Ramos (cell line): ENCODE measurements at regions not wholly inside any gene's neighbourhood (a gene's known extent, or its start where the extent isn't known, plus 50 kb on each side); places are given as distances from the start of the nearest gene placed in this dataset.

ENCODE experiments used
- in situ Hi-C: fragments of 300-500 bp; cut with MboI; formaldehyde crosslinking; loops from one replicate; pipeline ENCODE4 v1.14.3; 2022; ENCODE audit warnings: low sequenced_read_pairs; ENCODE audit not compliant: unreplicated experiment

DNA sequence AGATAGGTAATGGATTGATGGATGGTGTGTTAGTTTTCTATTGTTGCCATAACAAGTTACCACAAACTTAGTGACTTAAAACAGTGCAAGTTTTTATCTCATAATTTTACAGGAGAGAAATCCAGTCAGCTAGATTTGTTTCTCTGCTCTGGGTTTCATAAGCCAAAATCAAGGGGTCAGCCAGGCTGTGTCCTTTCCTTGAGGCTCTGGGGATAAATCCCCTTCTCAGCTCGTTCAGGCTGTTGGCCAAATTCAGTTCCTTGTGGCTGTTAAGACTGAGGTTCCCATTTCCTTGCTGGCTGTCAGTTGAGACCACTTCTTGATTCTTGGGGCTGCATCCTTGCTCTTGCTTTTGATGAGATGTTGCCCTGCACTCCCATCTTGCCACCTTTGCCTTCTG is 204.9 kb upstream of the CDH13 start:
- in situ Hi-C loops: no loop called here

DNA sequence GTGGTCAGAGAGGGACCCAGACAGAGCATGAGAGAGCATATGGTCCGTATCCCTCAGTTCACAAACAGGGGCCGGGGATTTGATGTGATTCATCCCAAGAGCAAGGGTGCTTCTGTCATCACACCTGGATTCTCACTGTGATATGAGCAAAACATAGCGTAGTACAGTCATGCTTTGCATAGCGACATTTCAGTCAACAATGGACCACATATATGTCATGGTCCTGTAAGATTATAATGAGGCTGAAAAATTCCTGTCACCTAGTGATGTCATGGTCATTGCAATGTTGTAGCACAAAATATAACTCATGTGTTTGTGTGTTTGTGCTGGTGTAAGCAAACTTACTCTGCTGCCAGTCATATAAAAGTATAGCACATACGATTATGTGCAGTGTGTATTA is 207.4 kb upstream of the CDH13 start:
- in situ Hi-C loops: no loop called here

DNA sequence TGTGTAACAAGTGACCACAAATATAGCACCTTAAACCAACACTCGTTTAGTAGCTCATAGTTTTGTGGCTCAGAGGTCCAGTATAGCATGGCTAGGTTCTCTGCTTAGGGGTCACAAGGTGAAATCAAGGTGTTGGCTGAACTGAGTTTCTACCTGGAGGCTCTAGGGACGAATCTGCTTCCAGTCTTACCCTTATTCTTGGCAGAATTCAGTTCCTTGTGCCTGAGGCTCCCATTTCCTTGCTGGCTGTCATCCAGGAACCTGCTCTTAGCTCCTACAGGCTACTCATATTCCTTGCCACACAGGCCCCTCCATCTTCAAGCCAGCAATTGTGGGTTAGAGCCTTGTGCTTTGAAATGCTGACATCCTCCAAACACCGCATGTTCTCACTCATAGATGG is 212.3 kb upstream of the CDH13 start:
- in situ Hi-C loops: no loop called here

DNA sequence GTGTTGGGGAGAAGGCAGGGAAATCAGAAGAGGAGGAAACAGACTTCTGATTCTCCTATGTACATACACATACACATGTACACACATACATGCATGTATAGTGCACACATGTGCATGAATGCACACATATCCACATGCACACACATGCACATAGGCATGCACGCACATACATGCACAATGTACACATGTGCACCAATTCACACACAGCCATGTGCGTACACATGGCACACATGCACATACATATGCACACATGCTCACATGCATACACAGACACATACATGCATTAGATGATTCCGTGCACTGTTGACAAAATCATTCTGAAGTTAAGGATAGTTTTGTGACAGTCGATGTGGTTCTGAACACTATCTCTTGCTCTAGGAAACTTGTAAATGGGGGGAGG is 214.0 kb upstream of the CDH13 start:
- in situ Hi-C loops: no loop called here

DNA sequence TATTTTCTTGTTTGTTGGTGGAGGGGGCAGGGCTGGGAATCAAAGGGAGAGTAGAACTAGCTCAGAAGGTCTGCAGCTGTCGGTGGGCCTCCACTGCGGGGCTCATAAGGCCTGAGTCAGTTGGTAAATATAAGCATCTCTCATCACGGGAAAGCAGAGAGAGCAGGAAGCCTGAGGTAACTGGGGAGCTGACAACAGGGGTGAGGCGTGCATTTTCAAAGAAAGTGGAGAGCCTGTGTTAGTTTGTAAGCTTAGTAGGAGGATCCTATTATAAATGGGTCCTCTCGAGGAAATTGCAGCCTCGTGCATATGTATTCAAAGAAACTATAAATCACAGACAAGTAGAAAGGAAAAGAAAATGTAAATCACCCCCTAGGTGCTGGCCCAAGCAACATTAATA is 221.0 kb upstream of the CDH13 start:
- in situ Hi-C loops: no loop called here

DNA sequence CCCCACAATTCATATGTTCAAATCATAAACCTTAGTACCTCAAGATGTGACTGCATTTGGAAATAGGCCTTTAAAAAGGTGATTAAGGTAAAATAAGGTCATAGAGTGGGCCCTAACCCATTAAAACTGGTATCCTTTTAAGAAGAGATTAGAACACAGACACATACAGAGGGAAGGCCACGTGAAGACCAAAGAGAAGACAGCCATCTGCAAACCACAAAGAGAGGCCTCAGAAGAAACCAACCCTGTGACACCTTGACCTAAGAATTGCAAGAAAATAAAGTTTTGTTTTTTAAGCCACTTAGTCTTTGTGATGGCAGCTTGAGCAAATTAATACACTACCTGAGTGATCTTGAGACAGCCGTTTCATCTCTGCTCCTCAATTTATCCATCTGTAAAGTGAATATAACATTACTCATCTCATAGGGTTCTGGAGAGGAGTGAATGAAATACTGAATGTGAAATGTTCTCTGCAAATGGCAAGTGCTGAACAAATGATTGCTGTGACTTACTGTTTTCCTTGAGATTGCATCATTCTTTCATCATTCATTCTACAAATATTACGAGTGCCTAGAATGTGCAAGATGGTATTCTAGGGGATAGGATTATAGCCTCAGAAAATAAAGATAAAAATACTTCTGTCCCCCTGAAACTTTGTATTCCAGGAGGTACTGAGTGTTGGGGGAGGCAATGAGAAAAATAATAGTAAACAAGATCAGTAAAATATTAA is 222.0 kb upstream of the CDH13 start:
- in situ Hi-C loops: no loop called here

DNA sequence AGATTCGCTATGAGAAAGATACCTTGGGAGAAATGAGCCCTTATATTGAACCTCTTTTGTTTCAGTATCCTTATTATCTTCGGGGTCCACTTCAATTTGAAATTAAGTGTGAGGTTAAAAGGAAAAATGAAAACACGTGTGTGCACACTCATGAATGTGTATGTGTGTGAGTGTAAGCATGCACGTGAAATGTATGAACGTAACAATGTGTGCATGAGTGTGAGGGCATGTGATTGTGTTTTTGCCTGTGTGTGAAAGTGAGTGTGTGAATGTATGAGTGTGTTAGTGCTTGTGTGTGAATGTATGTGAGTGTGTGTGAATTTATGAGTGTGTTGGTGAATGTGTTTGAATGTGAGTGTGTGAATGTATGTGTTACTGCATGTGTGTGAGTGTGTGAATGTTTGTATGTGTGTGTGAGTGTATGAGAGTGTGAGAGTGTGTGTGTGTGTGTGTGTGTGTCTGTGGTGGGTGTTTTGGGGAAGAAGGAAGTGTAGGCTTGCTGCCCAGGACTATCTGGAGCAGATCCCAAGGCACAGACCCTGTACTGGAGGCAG is 224.0 kb upstream of the CDH13 start:
- in situ Hi-C loops: no loop called here

DNA sequence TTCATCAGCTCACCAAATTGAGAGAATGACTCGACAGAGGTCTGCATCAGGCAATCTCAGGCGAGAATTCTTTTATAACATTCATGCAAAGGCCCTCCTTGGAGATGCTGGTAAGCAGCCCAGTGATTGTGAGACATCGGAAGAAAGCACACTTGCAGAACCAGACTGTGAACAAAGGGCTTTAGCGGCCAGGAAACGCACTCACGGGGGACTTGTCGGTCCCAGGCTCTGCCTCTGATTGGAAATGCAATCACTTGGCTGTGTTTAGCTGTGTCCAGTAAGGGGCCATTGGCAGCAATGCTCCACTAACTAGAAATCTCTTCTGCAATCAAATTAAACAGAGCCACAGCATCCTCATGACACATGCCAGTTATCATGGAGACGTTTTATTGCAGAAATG is 226.7 kb upstream of the CDH13 start:
- in situ Hi-C loops: no loop called here

DNA sequence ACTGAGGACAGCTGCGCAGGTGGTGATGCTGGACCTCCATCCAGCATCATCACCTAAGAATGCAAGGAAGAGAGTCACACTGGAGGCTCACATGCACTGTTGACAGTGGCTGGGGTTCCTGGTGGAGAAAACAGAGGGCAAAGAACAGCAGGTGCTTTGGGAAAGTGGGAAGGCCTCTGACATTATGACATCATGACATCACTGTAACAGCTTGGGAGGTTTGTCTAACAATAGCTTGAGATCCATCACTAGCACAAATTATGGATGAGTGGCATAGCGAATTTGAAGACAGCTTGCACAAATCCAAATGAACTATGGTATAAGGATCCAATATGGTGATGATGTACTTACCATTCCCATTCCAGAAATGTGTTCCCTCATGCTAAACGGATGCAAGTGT is 226.5 kb upstream of the MPHOSPH6 start:
- in situ Hi-C loops: no loop called here

DNA sequence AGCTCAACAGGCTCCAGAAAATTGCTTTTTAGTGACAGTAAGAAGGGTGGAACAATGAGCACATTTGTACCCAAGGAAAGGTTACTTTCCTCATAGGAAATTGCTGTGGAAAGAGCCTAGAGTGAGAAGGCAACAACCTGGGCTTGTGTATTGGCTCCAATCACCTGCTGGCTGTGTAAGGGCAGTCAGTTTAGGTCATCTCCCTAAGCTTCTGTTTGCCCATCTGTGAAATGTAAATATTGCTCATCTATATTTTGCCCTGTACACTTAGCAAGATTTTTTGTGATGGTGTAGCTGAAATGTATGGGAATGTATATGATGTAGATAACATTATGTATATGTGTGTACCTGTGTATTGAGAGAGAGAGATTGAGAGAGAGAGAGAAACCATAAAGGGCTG is 225.2 kb upstream of the MPHOSPH6 start:
- in situ Hi-C loops: no loop called here

DNA sequence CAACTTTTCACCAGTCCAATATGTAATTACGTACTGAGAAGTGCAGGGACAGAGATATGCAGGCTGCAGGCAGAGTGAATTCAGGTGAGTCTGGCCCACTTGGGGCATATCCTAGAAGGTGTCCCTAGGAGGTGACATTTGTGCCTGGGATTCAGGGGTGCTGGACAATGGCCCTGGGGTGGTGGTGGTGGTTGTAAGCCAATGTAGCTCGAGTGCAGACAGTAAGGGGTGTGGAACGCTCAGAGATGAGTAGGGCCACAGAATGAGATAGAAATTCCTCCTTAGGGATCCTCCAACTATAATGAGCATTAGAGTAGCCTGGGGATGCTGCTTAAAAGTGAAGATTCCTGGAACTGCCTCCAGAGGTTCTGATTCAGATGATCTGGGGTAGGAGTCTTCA is 221.7 kb upstream of the MPHOSPH6 start:
- in situ Hi-C loops: no loop called here

DNA sequence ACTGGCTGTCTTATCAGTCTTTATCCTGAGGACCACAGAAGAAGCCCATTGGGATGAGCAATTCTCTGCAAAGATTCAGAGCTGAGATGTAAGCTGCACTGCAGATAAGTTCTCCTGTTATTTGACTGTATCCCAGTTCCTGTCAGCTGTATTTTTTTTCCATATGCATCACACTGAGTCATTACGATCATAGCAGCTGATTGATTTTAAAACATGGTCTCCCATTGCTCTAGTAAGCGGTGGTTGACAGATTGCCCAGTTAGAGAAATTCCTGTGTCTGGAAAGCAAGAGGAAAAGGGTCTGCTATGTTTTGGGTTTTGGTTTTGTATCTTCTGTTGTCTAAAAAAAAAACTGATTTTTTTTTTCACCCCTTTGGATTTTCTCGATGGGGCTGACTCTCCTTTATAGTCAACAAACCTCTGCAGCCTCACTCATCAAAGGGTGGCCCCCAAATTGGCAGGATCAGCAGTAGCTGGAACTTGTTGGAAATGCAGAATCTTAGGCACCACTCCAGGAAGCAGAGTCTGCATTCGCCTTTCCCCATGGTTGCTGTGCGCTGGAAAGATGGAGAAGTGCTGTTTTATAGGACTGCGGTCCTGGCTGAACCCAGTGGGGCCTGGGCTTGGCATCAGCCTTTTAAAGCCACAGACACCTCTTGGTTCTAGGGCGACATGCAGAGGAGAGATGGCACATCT is 220.1 kb upstream of the MPHOSPH6 start:
- in situ Hi-C loops: no loop called here

DNA sequence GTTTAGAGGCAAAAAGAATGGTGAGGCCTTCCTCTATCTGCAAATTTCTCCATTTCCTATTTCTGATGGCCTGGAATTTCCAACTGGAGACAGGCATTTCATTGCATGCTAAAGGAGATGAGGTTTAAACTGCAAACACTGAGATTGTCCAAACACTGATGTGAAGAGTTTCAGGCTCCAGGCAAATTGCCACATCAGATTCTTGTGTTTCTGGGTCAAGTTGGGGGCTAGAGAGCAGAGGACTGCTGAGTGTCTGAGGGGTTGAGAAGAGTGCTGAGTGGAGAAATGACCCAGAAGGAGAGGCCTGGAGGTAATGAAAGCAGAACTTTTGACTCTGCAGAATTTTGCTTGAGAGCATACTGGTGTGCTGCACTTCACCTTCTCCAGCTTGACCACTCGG is 216.7 kb upstream of the MPHOSPH6 start:
- in situ Hi-C loops: no loop called here

DNA sequence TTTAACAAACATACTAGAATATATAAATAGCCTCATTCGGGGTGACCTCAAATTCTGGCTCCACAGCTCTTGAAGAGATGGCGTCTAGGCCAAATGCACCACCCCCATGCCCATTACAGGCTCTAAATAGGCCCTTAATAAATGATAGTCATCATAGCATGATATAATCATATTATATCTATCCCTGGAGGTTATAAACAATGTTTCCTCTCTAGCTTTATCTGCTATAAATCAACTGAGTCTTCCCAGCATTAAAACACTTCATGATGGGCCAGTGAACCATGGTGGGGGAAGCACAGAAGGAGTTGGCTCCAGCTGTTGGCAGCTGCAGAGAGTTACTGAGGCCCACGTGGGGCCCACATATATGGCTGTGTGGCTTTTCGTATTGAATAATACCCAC is 214.9 kb upstream of the MPHOSPH6 start:
- in situ Hi-C loops: no loop called here

DNA sequence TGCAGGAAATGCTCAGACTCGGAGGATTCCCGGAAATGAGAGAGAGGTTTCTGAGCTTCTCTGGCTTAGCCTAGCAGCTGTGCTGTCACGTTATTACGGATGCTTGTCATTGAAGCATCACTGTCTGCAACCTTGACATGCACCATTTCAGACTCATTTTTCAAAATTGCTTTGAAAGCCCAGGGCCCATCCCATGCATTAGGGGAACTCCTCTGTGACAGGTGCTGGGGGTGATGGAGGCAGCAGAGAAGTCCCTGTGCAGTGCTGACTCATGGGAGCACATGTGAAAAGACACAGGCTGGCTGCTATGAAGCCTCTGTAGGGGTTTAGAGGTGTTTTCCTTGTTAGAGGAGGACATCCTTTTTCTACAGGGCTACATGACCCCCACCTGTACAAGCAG is 214.0 kb upstream of the MPHOSPH6 start:
- in situ Hi-C loops: no loop called here

DNA sequence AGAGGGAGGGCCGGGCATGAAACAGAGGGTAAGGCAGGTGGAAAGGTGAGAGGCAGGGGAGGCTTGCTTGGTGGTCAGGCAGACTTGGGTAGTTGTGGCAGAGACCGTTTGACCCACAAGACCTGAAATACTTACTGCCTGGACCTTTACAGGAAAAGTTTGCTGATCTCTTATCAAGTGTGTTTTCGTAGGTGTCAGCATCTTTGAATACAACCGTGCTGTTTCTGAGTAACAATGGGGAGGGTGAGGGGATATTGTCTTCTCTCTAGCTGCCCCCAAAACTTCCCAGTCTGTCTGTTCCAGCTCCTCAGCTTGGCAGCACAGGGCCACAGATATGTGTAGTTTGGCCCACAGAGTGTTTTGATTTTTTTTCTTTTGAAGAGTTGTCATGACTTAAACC is 212.5 kb upstream of the MPHOSPH6 start:
- in situ Hi-C loops: no loop called here

DNA sequence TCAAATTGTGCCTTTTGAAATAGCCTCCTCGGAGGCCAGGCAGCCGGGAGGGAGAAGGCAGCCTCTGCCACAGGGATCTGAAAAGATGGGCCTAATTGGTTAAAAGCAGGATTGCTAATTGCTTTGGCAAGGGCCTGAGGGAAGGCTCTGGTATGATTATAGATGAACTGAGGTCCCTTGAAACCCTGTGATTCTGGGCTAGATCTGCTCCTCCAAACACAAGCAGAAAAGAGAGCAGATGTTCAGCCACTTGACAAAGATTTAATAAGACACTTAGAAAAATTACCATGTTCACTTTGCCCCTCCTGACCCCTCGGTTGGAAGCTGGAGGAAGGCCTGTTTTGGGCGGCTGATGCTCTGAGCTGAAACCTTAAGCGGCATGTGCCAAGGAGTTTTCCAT is 209.5 kb upstream of the MPHOSPH6 start:
- in situ Hi-C loops: no loop called here

DNA sequence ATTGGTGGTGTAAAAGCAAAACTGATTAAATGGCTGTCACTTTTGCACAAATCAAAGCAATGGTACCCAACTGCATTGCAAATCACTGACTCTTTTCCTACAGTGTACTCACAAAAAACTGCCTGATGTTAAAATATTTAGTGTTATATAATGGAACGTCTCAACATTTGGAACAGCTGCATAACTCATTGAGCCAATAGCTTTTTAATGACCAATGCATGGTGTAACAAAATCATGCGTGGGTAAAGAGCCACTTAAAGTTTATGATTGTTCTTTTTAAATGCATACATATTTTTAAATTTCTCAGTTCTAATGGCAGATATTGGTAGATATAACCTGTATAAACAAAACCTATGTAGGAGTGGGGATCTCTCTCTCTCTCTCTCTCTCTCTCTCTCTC is 204.0 kb upstream of the MPHOSPH6 start:
- in situ Hi-C loops: no loop called here

DNA sequence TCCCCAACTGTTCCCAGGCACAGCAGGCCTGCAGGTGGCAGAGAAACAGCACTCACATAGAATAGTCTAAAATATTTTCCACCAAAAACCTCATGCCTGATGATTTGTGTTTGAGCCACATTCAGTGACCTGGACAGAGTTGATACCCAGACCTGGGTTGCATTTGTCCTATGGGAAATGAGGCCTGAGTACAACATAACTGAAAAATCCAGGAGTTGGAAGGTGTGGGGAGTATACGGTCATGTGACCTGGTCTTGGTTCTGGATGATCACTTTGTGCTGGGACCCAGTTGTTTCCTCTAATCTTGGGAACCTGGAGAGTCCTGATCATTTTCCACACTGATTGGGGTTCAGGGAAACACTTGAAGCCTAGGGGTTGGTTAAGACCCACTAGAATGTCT is 200.3 kb upstream of the MPHOSPH6 start:
- in situ Hi-C loops: no loop called here

DNA sequence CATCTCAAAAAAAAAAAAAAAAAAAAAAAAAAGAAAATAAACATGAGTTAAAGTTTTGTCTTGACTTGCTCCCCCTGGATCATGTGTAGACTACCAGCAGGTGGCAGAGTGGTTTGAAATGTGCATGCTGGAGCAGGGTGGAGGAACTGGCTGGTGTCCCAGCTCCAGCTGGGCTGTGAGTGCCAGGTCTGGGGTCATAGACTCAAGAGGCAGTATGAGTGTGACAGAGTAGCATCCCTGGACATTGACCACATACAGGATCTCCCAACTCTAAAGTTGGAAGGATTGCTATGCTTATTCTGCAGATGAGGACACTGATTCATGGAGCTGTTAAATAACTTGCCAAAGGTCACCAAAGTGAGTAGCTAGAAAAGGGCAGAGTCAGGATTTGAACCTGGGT is 198.0 kb upstream of the MPHOSPH6 start:
- in situ Hi-C loops: no loop called here

DNA sequence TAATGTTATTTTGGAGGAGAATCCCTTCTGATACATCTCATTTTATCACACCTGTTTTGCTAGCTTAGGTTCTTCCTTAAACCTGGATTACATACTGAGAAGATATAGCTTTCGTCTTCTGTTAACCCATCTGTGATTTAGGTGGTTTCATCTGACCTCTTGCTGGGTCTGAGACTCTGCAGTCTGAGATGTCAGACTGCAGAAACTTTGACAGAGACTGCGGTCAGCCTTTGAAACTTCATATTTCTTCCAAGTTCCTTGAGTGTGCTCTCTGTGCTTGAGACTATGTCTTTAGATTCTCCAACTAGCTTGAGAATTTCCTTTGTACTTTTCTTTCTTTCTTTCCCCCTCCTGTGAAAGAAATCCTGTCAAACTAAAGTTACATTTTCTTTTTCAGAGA is 196.4 kb upstream of the MPHOSPH6 start:
- in situ Hi-C loops: no loop called here

DNA sequence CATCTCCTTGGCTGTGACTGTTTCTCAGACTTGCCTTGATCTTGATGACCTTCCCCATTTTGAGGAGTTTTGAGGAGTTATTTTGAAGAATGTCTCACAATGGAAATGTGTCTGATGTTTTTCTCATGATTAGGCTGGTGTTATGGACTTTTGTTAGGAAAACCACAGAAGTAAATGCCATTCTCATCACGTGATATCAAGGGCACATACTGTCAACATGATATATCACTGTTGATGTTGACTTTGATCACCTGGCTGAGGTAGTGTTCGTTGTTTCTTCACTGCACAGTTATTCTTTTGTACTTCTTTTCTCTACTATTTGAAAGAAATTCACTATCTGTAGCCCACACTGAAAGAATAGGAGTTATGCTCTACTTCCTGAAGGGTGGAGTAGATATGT is 194.7 kb upstream of the MPHOSPH6 start:
- in situ Hi-C loops: no loop called here
